K562 (cell line): ENCODE measurements at regions not wholly inside any gene's neighbourhood (a gene's known extent, or its start where the extent isn't known, plus 50 kb on each side); places are given as distances from the start of the nearest gene placed in this dataset.

Experiments
- ATAC-seq: fragments of 200-7000 bp; cut with Tn5 transposase; 3 replicates; pipeline ENCODE4 v1.9.1; 2020; ENCODE audit warnings: moderate library complexity
- BruUV-seq: library from RNA; stranded (reverse); fragments of 400-500 nt; replicated peaks from 2 replicates; lab custom pipeline; 2021; lab: Mats Ljungman, UMichigan
- CTCF ChIA-PET: fragments of 300-600 bp; formaldehyde crosslinking; extraction: SDS; loops from one replicate; lab custom pipeline; 2021; ENCODE audit warnings: low intra/inter-chr PET ratio; lab: Yijun Ruan, JAX
- POLR2A ChIA-PET: fragments of 300-600, 350-650 bp; sonication (Branson Sonifier 250); formaldehyde crosslinking; extraction: SDS; loops from one replicate; lab custom pipeline; 2021; ENCODE audit warnings: antibody characterized with exemption, inconsistent platforms; lab: Yijun Ruan, JAX
- DNase-seq, 4 experiments: peaks; one replicate each; pipeline versions ENCODE4 v3.0.0 to v3.0.0-alpha.2; 2011 to 2018; ENCODE audit warnings: low spot score in 3 of 4, mixed read lengths in 3 of 4; ENCODE audit errors: extremely low read depth in 1 of 4
- FAIRE-seq: peaks from 2 replicates; lab custom pipeline; 2011; peaks lifted over from hg19 to GRCh38; lab: Jason Lieb, UNC
- H2AFZ ChIP-seq: 2 replicates; pipeline ENCODE4 v1.6.0; 2011; ENCODE audit warnings: low read depth, low read length, control low read depth, inconsistent platforms
- H3K27ac ChIP-seq: fragments of 200-600 bp; 3 replicates; pipeline ENCODE4 v1.8.0; 2011; ENCODE audit warnings: low read depth, mild to moderate bottlenecking, control low read depth, inconsistent platforms, low read length, moderate library complexity, mixed read lengths; ENCODE audit errors: extremely low read depth
- H3K27me3 ChIP-seq, 2 experiments: fragments of 300-600 bp in 1 of 2; 2 replicates in 1 of 2; 3 replicates in 1 of 2; pipeline versions ENCODE4 v1.6.0 to v1.8.0; 2011; ENCODE audit warnings: inconsistent platforms in 2 of 2, low read length in 2 of 2, mild to moderate bottlenecking in 1 of 2, mixed read lengths in 1 of 2, moderate library complexity in 1 of 2; ENCODE audit not compliant: control insufficient read depth in 2 of 2, insufficient read depth in 2 of 2
- H3K36me3 ChIP-seq: fragments of 300-600 bp; 3 replicates; pipeline ENCODE4 v1.8.0; 2011; ENCODE audit warnings: mild to moderate bottlenecking, low read length, inconsistent platforms; ENCODE audit not compliant: control insufficient read depth, insufficient read depth
- H3K4me1 ChIP-seq, 2 experiments: fragments of 200-600 bp in 1 of 2; replicated peaks in 1 of 2; 2 replicates in 1 of 2; 3 replicates in 1 of 2; pipeline versions ENCODE4 v1.5.1 to v1.8.0; 2011; ENCODE audit warnings: inconsistent platforms in 2 of 2, low read length in 2 of 2, mild to moderate bottlenecking in 1 of 2, mixed read lengths in 1 of 2, moderate library complexity in 1 of 2; ENCODE audit not compliant: control insufficient read depth in 2 of 2, insufficient read depth in 2 of 2
- H3K4me2 ChIP-seq: 2 replicates; pipeline ENCODE4 v1.6.1; 2011; ENCODE audit warnings: low read length, control low read depth, inconsistent platforms, mixed read lengths; ENCODE audit not compliant: insufficient read depth
- H3K4me3 ChIP-seq: fragments of 200-600 bp; sonication (generic), shearing (Covaris generic); 2 replicates; pipeline ENCODE4 v1.5.1; 2016; ENCODE audit warnings: control low read depth, inconsistent platforms
- H3K79me2 ChIP-seq: fragments of 200-600 bp; 3 replicates; pipeline ENCODE4 v1.8.0; 2011; ENCODE audit warnings: low read length, inconsistent platforms; ENCODE audit not compliant: control insufficient read depth, insufficient read depth
- H3K9ac ChIP-seq, 2 experiments: 2 replicates each; pipeline versions ENCODE4 v1.6.0 to v1.6.1; 2011; ENCODE audit warnings: low read depth in 2 of 2, low read length in 2 of 2, control low read depth in 1 of 2, inconsistent platforms in 1 of 2, mild to moderate bottlenecking in 1 of 2, mixed read lengths in 1 of 2; ENCODE audit not compliant: insufficient read depth in 1 of 2
- H3K9me1 ChIP-seq: one replicate; pipeline ENCODE4 v1.6.0; 2011; ENCODE audit warnings: inconsistent platforms, mild to moderate bottlenecking, low read length, moderate library complexity; ENCODE audit not compliant: control insufficient read depth, insufficient read depth
- H3K9me3 ChIP-seq: replicated peaks from 2 replicates; pipeline ENCODE4 v1.5.1; 2011; ENCODE audit warnings: low read depth, low read length, inconsistent platforms; ENCODE audit not compliant: control insufficient read depth, insufficient read depth
- H4K20me1 ChIP-seq: replicated peaks from 2 replicates; pipeline ENCODE4 v1.6.1; 2011; ENCODE audit warnings: low read length, inconsistent platforms, mixed read lengths; ENCODE audit not compliant: control insufficient read depth, insufficient read depth
- CHD7 ChIP-seq: fragments of 200-600 bp; sonication (generic); IDR thresholded peaks from one replicate; pipeline ENCODE4 v1.6.1; 2012; ENCODE audit warnings: mild to moderate bottlenecking, low read depth, low read length, inconsistent platforms
- HNRNPLL ChIP-seq: fragments of 200-400 bp; formaldehyde crosslinking; IDR thresholded peaks from 2 replicates; pipeline ENCODE4 v1.6.1; 2017; ENCODE audit warnings: low read length, low read depth, mild to moderate bottlenecking; ENCODE audit not compliant: poor library complexity, severe bottlenecking
- MXI1 ChIP-seq: IDR thresholded peaks from 2 replicates; pipeline ENCODE4 v1.6.1; 2011; ENCODE audit warnings: low read depth, mild to moderate bottlenecking, improper control_type of control experiment, low read length
- RBM25 ChIP-seq: fragments of 200-400 bp; formaldehyde crosslinking; IDR thresholded peaks from 2 replicates; pipeline ENCODE4 v1.6.1; 2018; ENCODE audit warnings: low read length, low read depth, moderate library complexity; ENCODE audit not compliant: severe bottlenecking
- SMAD1 ChIP-seq: fragments of 150-350 bp; IDR thresholded peaks from 2 replicates; pipeline ENCODE4 v1.6.1; 2014; ENCODE audit warnings: low read length, low read depth; ENCODE audit not compliant: partially characterized antibody
- SNRNP70 ChIP-seq: fragments of 200-400 bp; formaldehyde crosslinking; optimal IDR thresholded peaks from 2 replicates; pipeline ENCODE3; 2017; ENCODE audit warnings: low read depth, low read length
- ZNF12 ChIP-seq: sonication (generic); formaldehyde crosslinking; IDR thresholded peaks from 2 replicates; pipeline ENCODE4 v1.4.0; 2020; ENCODE audit warnings: mild to moderate bottlenecking, missing genetic modification reagents
- ZNF217 ChIP-seq: sonication (generic); formaldehyde crosslinking; IDR thresholded peaks from 2 replicates; pipeline ENCODE4 v1.8.0; 2022; ENCODE audit warnings: mild to moderate bottlenecking, missing genetic modification reagents
- ZNF23 ChIP-seq: fragments of 250-450 bp; sonication (Bioruptor Pico); IDR thresholded peaks from 2 replicates; pipeline ENCODE4 v1.4.0; 2020; ENCODE audit warnings: mild to moderate bottlenecking
- ZNF347 ChIP-seq: fragments of 450-650 bp; formaldehyde crosslinking; IDR thresholded peaks from 2 replicates; pipeline ENCODE4 v1.4.0; 2020; ENCODE audit warnings: low read depth, mild to moderate bottlenecking, moderate library complexity
- ZNF778 ChIP-seq: fragments of 450-650 bp; formaldehyde crosslinking; IDR thresholded peaks from 2 replicates; pipeline ENCODE4 v1.4.0; 2020; ENCODE audit warnings: mild to moderate bottlenecking, moderate library complexity
- WGBS: fragments of 100-300 bp; shearing (Covaris generic); methylation state at CpG from one replicate; pipeline ENCODE4 v1.1.6; 2016; ENCODE audit warnings: low coverage, mixed read lengths; ENCODE audit not compliant: insufficient coverage; ENCODE audit errors: missing lambda C conversion rate; 5-methylcytosine and 5-hydroxymethylcytosine counted together
- in situ Hi-C: fragments of 300-500 bp; cut with MboI; formaldehyde crosslinking; loops from 4 replicates; pipeline ENCODE4 v1.15.0; 2018; ENCODE audit warnings: inconsistent platforms, mixed read lengths
- intact Hi-C: fragments of 100-400 bp; cut with micrococcal nuclease; formaldehyde crosslinking; loops from 2 replicates; pipeline ENCODE4 v1.14.2; 2022

GRCh38 chr5:124871303-124871702 lies 124.9 kb upstream of the ZNF608 start:
- 29% methylated on average over 2 of the region's 2 CpGs for WGBS
- H3K27ac ChIP-seq = no peak overlapping the region
- intact Hi-C loops = no loop called here
- no peak for DNase-seq
- H3K79me2 ChIP-seq = no peaks in the 10 kb centered on the region
- BruUV-seq = no TSS peak
- in situ Hi-C loops = no loop called here
- no peaks in the 10 kb centered on the region for H3K9me3 ChIP-seq
- H3K4me1 ChIP-seq = no peaks in the 10 kb centered on the region
- no peak overlapping the region for H2AFZ ChIP-seq
- H3K27me3 ChIP-seq = no peaks in the 10 kb centered on the region
- TF ChIP-seq SNRNP70 = no peak
- TF ChIP-seq ZNF217 (CRISPR knock-in tag) = no peak
- TF ChIP-seq HNRNPLL = no peak
- TF ChIP-seq MXI1 = no peak
- TF ChIP-seq ZNF778 (CRISPR knock-in tag) = no peak
- TF ChIP-seq CHD7 = no peak
- TF ChIP-seq RBM25 = no peak
- no peak for TF ChIP-seq SMAD1
- TF ChIP-seq ZNF23 = no peak
- no peak for TF ChIP-seq ZNF347 (CRISPR knock-in tag)
- no peak for TF ChIP-seq ZNF12 (CRISPR knock-in tag)
- TF ChIP-seq, all 486 proteins: peak for 0
- H3K4me2 ChIP-seq = no peak overlapping the region
- no peaks in the 10 kb centered on the region for H4K20me1 ChIP-seq
- no peak overlapping the region for H3K9ac ChIP-seq
- POLR2A ChIA-PET = no interaction called here
- H3K9me1 ChIP-seq = no peaks in the 10 kb centered on the region
- CTCF ChIA-PET = interaction anchor here (0.7 kb wide), 1 partner anchor 1204 kb away, joined by 5 read pairs; no protein-coding TSS in a partner anchor
- FAIRE-seq (no peak), ATAC-seq (no peak)
- H3K4me3 ChIP-seq = no peak overlapping the region
- no peaks in the 10 kb centered on the region for H3K36me3 ChIP-seq
